Type B pancreatic cell (in vitro differentiated cells): ENCODE measurements at regions not wholly inside any gene's neighbourhood (a gene's known extent, or its start where the extent isn't known, plus 50 kb on each side); places are given as distances from the start of the nearest gene placed in this dataset.

Experiments
- DNase-seq: peaks from one replicate; pipeline ENCODE4 v3.0.0; 2021; ENCODE audit warnings: mixed read lengths; ENCODE audit not compliant: unreplicated experiment; ENCODE audit errors: extremely low spot score
- H3K27ac Mint-ChIP-seq: 2 replicates; pipeline ENCODE4 v1.8.0; 2021; ENCODE audit warnings: mild to moderate bottlenecking, mixed read lengths
- H3K27me3 Mint-ChIP-seq: 2 replicates; pipeline ENCODE4 v1.8.0; 2021; ENCODE audit warnings: mixed read lengths
- H3K36me3 Mint-ChIP-seq: 2 replicates; pipeline ENCODE4 v1.8.0; 2021; ENCODE audit warnings: mixed read lengths
- H3K4me1 Mint-ChIP-seq: one replicate; pipeline ENCODE4 v1.8.0; 2021; ENCODE audit warnings: mixed read lengths; ENCODE audit not compliant: unreplicated experiment
- H3K4me3 Mint-ChIP-seq: 2 replicates; pipeline ENCODE4 v1.8.0; 2021; ENCODE audit warnings: mild to moderate bottlenecking, mixed read lengths
- H3K9me3 Mint-ChIP-seq: 2 replicates; pipeline ENCODE4 v1.8.0; 2021; ENCODE audit warnings: mixed read lengths
- TF ChIP-seq, protein P1 (sequence below): fragments of 200-600 bp; sonication (generic); conservative IDR thresholded peaks from 2 replicates; pipeline ENCODE4 v1.5.0; 2021; ENCODE audit warnings: antibody characterized with exemption, mild to moderate bottlenecking

DNA sequence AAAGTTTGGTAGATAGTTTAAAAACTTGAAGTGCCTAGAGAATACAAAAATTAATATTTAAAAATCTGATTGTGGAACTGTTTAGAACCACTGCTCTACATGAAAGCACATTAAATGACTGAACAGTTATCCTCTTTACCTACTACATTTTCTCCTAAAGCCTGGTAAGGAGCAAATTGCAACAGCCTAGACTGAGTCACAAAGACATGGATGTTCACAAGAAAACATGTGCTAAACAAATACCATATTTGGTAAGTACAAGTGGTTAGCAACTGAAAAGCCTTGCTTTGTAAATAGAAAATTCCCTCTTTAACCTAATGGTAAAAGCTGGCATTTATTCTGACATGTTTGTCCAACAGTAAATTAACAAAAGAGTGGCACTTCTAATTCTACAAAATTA lies 203.1 kb downstream of the FBXO8 start:
- Mint-ChIP-seq H3K27me3 (no peaks in the 10 kb centered on the region), H3K4me1 (no peaks in the 10 kb centered on the region), H3K36me3 (no peaks in the 10 kb centered on the region), H3K4me3 (no peak overlapping the region), H3K9me3 (no peaks in the 10 kb centered on the region), H3K27ac (no peak overlapping the region)
- no peak for DNase-seq
- TF ChIP-seq, protein P1, sequence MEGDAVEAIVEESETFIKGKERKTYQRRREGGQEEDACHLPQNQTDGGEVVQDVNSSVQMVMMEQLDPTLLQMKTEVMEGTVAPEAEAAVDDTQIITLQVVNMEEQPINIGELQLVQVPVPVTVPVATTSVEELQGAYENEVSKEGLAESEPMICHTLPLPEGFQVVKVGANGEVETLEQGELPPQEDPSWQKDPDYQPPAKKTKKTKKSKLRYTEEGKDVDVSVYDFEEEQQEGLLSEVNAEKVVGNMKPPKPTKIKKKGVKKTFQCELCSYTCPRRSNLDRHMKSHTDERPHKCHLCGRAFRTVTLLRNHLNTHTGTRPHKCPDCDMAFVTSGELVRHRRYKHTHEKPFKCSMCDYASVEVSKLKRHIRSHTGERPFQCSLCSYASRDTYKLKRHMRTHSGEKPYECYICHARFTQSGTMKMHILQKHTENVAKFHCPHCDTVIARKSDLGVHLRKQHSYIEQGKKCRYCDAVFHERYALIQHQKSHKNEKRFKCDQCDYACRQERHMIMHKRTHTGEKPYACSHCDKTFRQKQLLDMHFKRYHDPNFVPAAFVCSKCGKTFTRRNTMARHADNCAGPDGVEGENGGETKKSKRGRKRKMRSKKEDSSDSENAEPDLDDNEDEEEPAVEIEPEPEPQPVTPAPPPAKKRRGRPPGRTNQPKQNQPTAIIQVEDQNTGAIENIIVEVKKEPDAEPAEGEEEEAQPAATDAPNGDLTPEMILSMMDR: no peak

DNA sequence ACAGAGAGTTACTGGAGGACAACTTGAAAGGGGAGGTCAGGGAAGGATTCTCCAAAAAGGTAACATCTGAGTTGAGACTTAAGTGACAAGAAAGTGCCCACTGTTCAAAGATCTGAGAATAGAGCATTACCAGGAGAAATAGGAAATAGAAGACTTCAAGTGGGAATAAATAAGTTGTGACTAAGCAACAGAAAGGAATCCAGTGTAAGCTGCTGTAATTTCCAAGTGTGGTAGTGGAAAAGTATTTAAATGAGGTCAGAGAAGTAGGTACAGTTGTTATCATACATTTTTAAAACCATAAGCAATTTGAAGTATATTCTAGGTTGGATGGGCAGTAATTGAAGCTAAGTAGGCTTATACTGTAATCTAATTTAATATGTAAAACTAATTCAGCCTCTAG lies 211.9 kb downstream of the FBXO8 start:
- Mint-ChIP-seq H3K4me1 (peaks cover 4% of the 10 kb centered on the region), H3K4me3 (no peak overlapping the region), H3K27me3 (peaks cover 5% of the 10 kb centered on the region), H3K36me3 (no peaks in the 10 kb centered on the region), H3K9me3 (no peaks in the 10 kb centered on the region), H3K27ac (no peak overlapping the region)
- DNase-seq: no peak
- TF ChIP-seq, protein P1: no peak

DNA sequence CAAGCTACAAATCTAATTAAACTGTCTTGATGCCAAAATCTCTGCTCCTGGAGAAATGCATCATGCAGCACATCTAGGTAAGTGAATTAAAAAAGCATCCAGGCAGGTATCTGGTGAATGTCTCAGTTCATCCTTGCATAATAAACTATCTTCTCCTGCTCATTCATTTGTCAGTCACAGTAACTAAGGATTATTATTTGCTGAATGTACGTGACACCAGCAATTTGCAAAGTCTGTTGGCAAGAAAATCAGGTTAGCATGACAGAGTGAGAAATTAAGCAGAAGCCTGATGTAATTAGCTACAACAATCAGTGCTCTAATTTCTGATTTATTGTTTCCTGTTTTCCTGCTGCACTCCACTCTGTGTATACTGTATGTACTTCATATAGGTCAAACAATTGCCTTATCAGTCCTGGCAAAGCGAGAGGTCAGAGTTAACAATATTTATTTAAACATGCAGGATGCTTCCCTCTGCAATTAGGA lies 213.6 kb downstream of the FBXO8 start:
- H3K4me3 Mint-ChIP-seq: no peak overlapping the region
- H3K27ac Mint-ChIP-seq: no peak overlapping the region
- no peaks in the 10 kb centered on the region for H3K36me3 Mint-ChIP-seq
- H3K27me3 Mint-ChIP-seq: peaks cover 5% of the 10 kb centered on the region
- TF ChIP-seq, protein P1: no peak
- peaks cover 4% of the 10 kb centered on the region for H3K4me1 Mint-ChIP-seq
- H3K9me3 Mint-ChIP-seq: no peaks in the 10 kb centered on the region
- DNase-seq: no peak

DNA sequence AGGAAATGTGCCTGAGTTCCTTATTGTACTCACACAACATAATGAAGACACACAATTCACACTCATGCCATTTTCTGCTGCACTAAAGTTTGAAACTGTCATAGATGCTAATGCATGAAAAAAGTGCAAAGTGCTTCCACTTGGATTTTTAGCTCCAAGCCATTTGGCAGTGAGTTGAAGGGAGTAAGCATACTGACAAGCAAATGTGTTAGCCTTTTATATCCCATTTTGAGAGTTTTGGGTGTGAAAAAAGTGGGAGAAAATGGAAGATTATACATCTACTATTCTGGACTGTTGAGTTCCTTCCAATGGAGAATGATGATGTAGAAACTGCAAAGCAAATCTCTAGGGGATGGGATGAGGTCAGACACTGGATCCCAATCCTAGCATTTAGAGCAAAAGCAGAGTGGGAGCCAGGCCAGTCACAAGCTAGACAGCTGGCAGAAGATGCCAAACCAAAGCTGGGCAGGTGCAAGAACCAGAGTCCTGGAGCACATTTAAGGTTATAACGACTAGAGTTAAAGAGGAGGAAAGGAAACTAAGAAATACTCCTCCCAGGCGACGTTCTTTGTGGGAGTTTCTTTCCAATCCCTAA lies 216.8 kb downstream of the FBXO8 start:
- Mint-ChIP-seq H3K4me1 (peaks cover 4% of the 10 kb centered on the region), H3K36me3 (no peaks in the 10 kb centered on the region), H3K9me3 (no peaks in the 10 kb centered on the region), H3K27me3 (no peaks in the 10 kb centered on the region), H3K4me3 (no peak overlapping the region), H3K27ac (no peak overlapping the region)
- no peak for DNase-seq
- TF ChIP-seq, protein P1: no peak

DNA sequence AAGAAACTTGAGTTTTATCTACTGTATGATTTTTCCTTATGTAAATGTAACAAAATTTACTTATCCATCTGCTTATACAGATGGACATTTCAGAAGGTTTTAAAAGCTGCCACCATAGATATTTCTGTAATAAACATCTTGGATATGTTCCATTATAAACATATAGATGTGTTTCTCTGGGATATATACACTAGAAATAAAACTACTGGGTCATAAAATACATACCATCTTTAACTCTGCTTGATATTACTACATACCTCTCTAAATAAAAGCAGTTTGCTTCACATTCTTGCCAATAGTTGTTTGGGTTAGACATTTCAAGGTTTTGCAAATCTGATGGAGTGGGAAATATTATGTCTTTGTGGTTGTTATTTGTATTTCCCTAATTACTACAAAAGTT lies 220.6 kb downstream of the FBXO8 start:
- Mint-ChIP-seq H3K4me1 (no peaks in the 10 kb centered on the region), H3K27ac (no peak overlapping the region)
- TF ChIP-seq, protein P1: no peak

More for the DNA sequence above, 220.6 kb downstream of the FBXO8 start:
- no peaks in the 10 kb centered on the region for H3K36me3 Mint-ChIP-seq
- H3K9me3 Mint-ChIP-seq: peaks cover 4% of the 10 kb centered on the region
- H3K27me3 Mint-ChIP-seq: no peaks in the 10 kb centered on the region
- DNase-seq: no peak
- no peak overlapping the region for H3K4me3 Mint-ChIP-seq
